Germinal center (tissue), 1 donor: ENCODE measurements at regions not wholly inside any gene's neighbourhood (a gene's known extent, or its start where the extent isn't known, plus 50 kb on each side); places are given as distances from the start of the nearest gene placed in this dataset.

ENCODE experiments used
- DNase-seq: peaks from one replicate; pipeline ENCODE4 v3.0.0; 2012; ENCODE audit warnings: mixed read lengths, low spot score

- no peak for DNase-seq
Measured at GRCh38 chr12:70154960-70155589, 88.2 kb upstream of the CNOT2 start.

DNA sequence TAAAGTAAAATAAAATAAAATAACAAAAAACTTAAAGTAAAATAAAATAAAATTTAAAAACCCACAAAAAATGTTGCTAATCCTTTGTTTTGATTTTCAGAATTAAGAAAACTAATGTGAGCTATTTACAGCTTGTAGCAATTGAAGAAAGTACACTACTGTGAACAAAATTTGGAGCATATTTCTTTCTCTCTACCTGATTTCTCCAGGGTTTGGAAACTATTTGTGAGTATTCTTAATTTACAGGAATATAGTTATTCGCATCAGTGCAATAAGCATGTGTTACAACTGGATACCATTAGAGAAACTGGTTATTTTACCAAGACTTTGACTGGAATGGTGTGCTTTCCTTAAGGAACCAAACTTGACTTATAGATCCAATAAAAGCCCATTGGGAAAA, 86.1 kb upstream of the CNOT2 start:
- no peak for DNase-seq

- DNase-seq: no peak
Measured at GRCh38 chr12:70165450-70165849, 77.8 kb upstream of the CNOT2 start.

- no peak for DNase-seq
Measured at GRCh38 chr12:70176290-70176689, 66.9 kb upstream of the CNOT2 start.

DNA sequence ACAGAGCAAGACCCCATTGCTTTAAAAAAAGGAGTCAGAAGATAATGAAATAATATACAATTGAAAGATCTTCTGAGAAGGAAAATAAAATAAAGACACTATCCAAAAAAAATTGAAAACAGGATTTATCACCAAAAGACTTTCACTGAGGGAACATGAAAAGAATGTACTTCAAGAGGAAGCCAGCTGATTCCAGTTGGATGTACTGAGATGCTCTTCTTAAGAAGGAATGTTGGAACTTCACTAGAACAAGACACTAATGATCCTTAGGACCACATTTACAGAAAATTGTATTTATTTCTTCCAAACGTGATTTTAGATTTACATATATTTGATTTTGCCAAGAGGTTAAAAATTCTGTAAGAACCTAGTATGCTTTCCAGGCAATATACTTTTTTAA, 65.6 kb upstream of the CNOT2 start:
- no peak for DNase-seq

DNA sequence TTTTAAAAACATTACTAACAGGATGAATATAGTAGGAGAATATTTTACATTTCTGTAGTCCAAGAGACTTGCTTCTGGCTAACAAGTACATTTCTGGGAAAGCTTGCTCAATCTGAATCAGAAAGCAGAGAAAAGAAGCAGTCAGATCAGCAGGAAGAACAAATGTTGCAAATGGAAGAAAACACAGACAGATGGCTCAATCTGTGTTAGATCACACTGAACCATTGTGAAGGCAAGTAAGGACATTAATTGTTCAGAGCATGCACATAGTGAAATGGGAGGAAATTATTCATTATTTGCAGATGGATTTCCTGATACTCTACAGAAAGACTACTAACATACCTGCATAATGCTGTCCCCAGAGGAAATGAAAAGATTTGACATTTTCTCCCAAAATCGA, 65.2 kb upstream of the CNOT2 start:
- no peak for DNase-seq

- no peak for DNase-seq
Measured at GRCh38 chr12:70180130-70180529, 63.1 kb upstream of the CNOT2 start.

DNA sequence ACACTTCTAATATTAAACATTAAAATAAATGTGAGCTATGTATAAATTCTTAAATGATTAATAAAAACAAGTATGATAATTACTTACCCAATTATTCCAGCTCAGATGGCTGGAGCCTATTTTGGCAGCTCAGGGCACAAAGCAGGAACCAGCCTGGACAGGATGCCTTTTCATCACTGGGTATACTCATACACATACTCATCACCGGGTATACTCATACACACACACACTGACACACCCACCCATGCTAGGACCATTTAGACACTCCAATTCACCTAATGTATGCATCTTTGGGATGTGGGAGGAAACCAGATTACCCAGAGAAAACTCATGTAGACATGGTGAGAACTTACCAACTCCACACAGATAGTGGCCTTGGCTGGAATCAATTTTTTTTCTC, 57.9 kb upstream of the CNOT2 start:
- no peak for DNase-seq

DNA sequence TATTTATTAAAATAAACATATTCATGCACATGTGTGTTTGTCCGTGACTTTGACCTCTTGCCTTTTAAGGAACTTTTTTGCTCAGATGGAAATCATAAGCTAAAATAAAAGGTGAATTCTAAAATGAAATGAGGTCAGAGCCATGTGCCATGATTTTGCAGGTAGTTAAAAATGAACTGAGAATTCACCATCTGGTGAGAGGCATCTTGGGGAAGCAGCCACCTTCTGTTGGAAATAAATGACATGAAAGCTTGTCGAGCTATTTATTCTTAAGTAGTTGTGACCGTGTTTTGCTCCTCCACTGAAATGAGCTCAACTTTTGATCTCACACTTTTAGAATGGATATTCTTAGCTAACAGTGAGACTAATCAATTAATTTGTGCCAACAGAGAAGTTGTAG, 56.8 kb upstream of the CNOT2 start:
- no peak for DNase-seq

- DNase-seq: no peak
Measured at GRCh38 chr12:70190262-70191010, 52.8 kb upstream of the CNOT2 start.
